GM12878 (cell line): ENCODE measurements at regions not wholly inside any gene's neighbourhood (a gene's known extent, or its start where the extent isn't known, plus 50 kb on each side); places are given as distances from the start of the nearest gene placed in this dataset.

Experiments
- ATAC-seq: fragments of 200-7000 bp; cut with Tn5 transposase; 3 replicates; pipeline ENCODE4 v1.9.1; 2020; ENCODE audit warnings: mild to moderate bottlenecking, moderate library complexity
- BruUV-seq: library from RNA; stranded (reverse); fragments of 400-500 nt; replicated peaks from 2 replicates; lab custom pipeline; 2021; lab: Mats Ljungman, UMichigan
- CTCF ChIA-PET: fragments of 300-600 bp; sonication (Branson Sonifier 250); formaldehyde crosslinking; extraction: SDS; loops from one replicate; lab custom pipeline; 2021; ENCODE audit warnings: inconsistent platforms; lab: Yijun Ruan, JAX
- POLR2A ChIA-PET: fragments of 350-600 bp; formaldehyde crosslinking; extraction: SDS; loops from one replicate; lab custom pipeline; 2021; ENCODE audit warnings: inconsistent platforms; lab: Charles Lee
- RAD21 ChIA-PET: fragments of 300-600 bp; sonication (Branson Sonifier 250); formaldehyde crosslinking; loops from one replicate; lab custom pipeline; 2023; ENCODE audit warnings: antibody characterized with exemption; ENCODE audit not compliant: unreplicated experiment; lab: Charles Lee
- SMC1A ChIA-PET: fragments of 300-600 bp; sonication (Branson Sonifier 250); formaldehyde crosslinking; loops from one replicate; lab custom pipeline; 2023; ENCODE audit not compliant: unreplicated experiment, uncharacterized antibody; lab: Charles Lee
- DNase-seq: peaks from one replicate; pipeline ENCODE4 v3.0.0-alpha.2; 2011; ENCODE audit warnings: low read depth, low spot score
- FAIRE-seq: peaks from 3 replicates; lab custom pipeline; 2011; peaks lifted over from hg19 to GRCh38; lab: Jason Lieb, UNC
- H2AFZ ChIP-seq: 2 replicates; pipeline ENCODE4 v1.6.0; 2011; ENCODE audit warnings: low read depth, low read length, control low read depth; ENCODE audit not compliant: control insufficient read depth
- H3K27ac ChIP-seq: 2 replicates; pipeline ENCODE4 v1.5.1; 2011; ENCODE audit warnings: control low read depth; ENCODE audit not compliant: control insufficient read depth, insufficient read depth
- H3K27me3 ChIP-seq, 2 experiments: replicated peaks in 1 of 2; 2 replicates each; pipeline versions ENCODE4 v1.6.0 to v1.6.1; 2011; ENCODE audit warnings: low read length in 1 of 2; ENCODE audit not compliant: control insufficient read depth in 2 of 2, insufficient read depth in 2 of 2
- H3K36me3 ChIP-seq, 2 experiments: 2 replicates each; pipeline ENCODE4 v1.5.1; 2011; ENCODE audit warnings: low read length in 1 of 2; ENCODE audit not compliant: control insufficient read depth in 2 of 2, insufficient read depth in 2 of 2
- H3K4me1 ChIP-seq: 2 replicates; pipeline ENCODE4 v1.6.1; 2011; ENCODE audit warnings: mild to moderate bottlenecking, low read length, moderate library complexity, mixed read lengths; ENCODE audit not compliant: control insufficient read depth, insufficient read depth
- H3K4me2 ChIP-seq: 2 replicates; pipeline ENCODE4 v1.6.0; 2011; ENCODE audit warnings: control low read depth; ENCODE audit not compliant: control insufficient read depth, insufficient read depth
- H3K4me3 ChIP-seq: fragments of 200-600 bp; sonication (generic); 2 replicates; pipeline ENCODE4 v1.5.1; 2016
- H3K79me2 ChIP-seq: 2 replicates; pipeline ENCODE4 v1.6.0; 2011; ENCODE audit warnings: low read length; ENCODE audit not compliant: control insufficient read depth, insufficient read depth
- H3K9ac ChIP-seq: 2 replicates; pipeline ENCODE4 v1.8.0; 2011; ENCODE audit warnings: low read length, control low read depth, mixed read lengths; ENCODE audit not compliant: control insufficient read depth, insufficient read depth
- H3K9me3 ChIP-seq: replicated peaks from 3 replicates; pipeline ENCODE4 v1.5.1; 2011; ENCODE audit warnings: mild to moderate bottlenecking, low read length; ENCODE audit not compliant: control insufficient read depth, insufficient read depth
- H4K20me1 ChIP-seq: 2 replicates; pipeline ENCODE4 v1.6.0; 2011; ENCODE audit not compliant: control insufficient read depth, insufficient read depth
- BCLAF1 ChIP-seq: fragments of 450-650 bp; IDR thresholded peaks from 2 replicates; pipeline ENCODE4 v1.6.1; 2017; ENCODE audit warnings: antibody characterized with exemption, mild to moderate bottlenecking, moderate library complexity
- CUX1 ChIP-seq: IDR thresholded peaks from 2 replicates; pipeline ENCODE4 v1.6.1; 2012; ENCODE audit warnings: improper control_type of control experiment, low read depth, low read length; ENCODE audit not compliant: insufficient replicate concordance
- GATAD2B ChIP-seq: fragments of 450-650 bp; conservative IDR thresholded peaks from 2 replicates; pipeline ENCODE4 v1.6.1; 2017; ENCODE audit warnings: low read depth, mild to moderate bottlenecking, moderate library complexity
- HCFC1 ChIP-seq: fragments of 150-350 bp; IDR thresholded peaks from 2 replicates; pipeline ENCODE4 v1.6.1; 2014; ENCODE audit warnings: low read length
- MTA3 ChIP-seq: IDR thresholded peaks from 2 replicates; pipeline ENCODE4 v1.6.1; 2012; ENCODE audit warnings: low read length, inconsistent platforms, borderline replicate concordance
- NBN ChIP-seq: fragments of 450-650 bp; IDR thresholded peaks from 2 replicates; pipeline ENCODE4 v1.6.1; 2016
- RUNX3 ChIP-seq: IDR thresholded peaks from 2 replicates; pipeline ENCODE4 v1.6.1; 2012; ENCODE audit warnings: low read length, inconsistent platforms
- ZBED1 ChIP-seq: IDR thresholded peaks from 2 replicates; pipeline ENCODE4 v1.6.1; 2016; ENCODE audit warnings: borderline replicate concordance
- WGBS: methylation state at CpG from one replicate; pipeline ENCODE4 v1.1.6; 2016; ENCODE audit warnings: low lambda C conversion rate; ENCODE audit not compliant: insufficient replicate concordance, insufficient coverage; ENCODE audit errors: missing lambda C conversion rate; 5-methylcytosine and 5-hydroxymethylcytosine counted together
- in situ Hi-C: fragments of 300-500 bp; cut with MboI; formaldehyde crosslinking; loops from 9 replicates; pipeline ENCODE4 v1.14.3; 2018; ENCODE audit warnings: mixed read lengths
- intact Hi-C: fragments of 100-400 bp; cut with micrococcal nuclease; formaldehyde crosslinking; loops from one replicate; pipeline ENCODE4 v1.14.2; 2022; ENCODE audit not compliant: unreplicated experiment

- TF ChIP-seq CUX1 = no peak
Measured at GRCh38 chr1:170254371-170254770, 108.6 kb downstream of the NTMT2 start (continued).

- no peaks in the 10 kb centered on the region for H3K9me3 ChIP-seq
- H3K4me3 ChIP-seq = no peak overlapping the region
- intact Hi-C loops = no loop called here
- no peak overlapping the region for H3K4me2 ChIP-seq
- POLR2A ChIA-PET = interaction anchor here (0.6 kb wide), 2 partner anchors 109 to 395 kb away, joined by 3 read pairs; no protein-coding TSS in a partner anchor
- BruUV-seq = no TSS peak
- 63% methylated on average over 5 of the region's 5 CpGs for WGBS
- ATAC-seq (no peak), DNase-seq (no peak), FAIRE-seq (no peak)
- RAD21 ChIA-PET = interaction anchor here (1.1 to 1.6 kb wide), 2 partner anchors 8 to 12 kb away, joined by 3 read pairs; no protein-coding TSS in a partner anchor
- H3K27me3 ChIP-seq = no peaks in the 10 kb centered on the region
- no peaks in the 10 kb centered on the region for H3K36me3 ChIP-seq
- SMC1A ChIA-PET = interaction anchor here (0.7 to 2.9 kb wide), 5 partner anchors 9 to 196 kb away, joined by 3 to 10 read pairs (median 4); no protein-coding TSS in a partner anchor
- no peaks in the 10 kb centered on the region for H4K20me1 ChIP-seq
- no peaks in the 10 kb centered on the region for H3K4me1 ChIP-seq
- H3K79me2 ChIP-seq = no peaks in the 10 kb centered on the region
- H3K9ac ChIP-seq = no peak overlapping the region
- in situ Hi-C loops = no loop called here
- no peak overlapping the region for H3K27ac ChIP-seq
- CTCF ChIA-PET = interaction anchor here (0.6 to 1.5 kb wide), 4 partner anchors 9 to 199 kb away, joined by 3 read pairs; no protein-coding TSS in a partner anchor
- no peak overlapping the region for H2AFZ ChIP-seq
- TF ChIP-seq BCLAF1 = no peak
- no peak for TF ChIP-seq ZBED1
- no peak for TF ChIP-seq RUNX3
- TF ChIP-seq GATAD2B = no peak
- TF ChIP-seq NBN = no peak
- no peak for TF ChIP-seq CUX1
- no peak for TF ChIP-seq MTA3
- TF ChIP-seq HCFC1 = no peak
Measured at GRCh38 chr1:170261669-170262068, 115.9 kb downstream of the NTMT2 start.
